GM13977 (cell line): ENCODE measurements at regions not wholly inside any gene's neighbourhood (a gene's known extent, or its start where the extent isn't known, plus 50 kb on each side); places are given as distances from the start of the nearest gene placed in this dataset.

Experiments
- DNase-seq: peaks from one replicate; pipeline ENCODE4 v3.0.0; 2012; ENCODE audit warnings: low spot score
- CTCF ChIP-seq: IDR thresholded peaks from 2 replicates; pipeline ENCODE4 v1.5.1; 2012; ENCODE audit warnings: mild to moderate bottlenecking, control low read depth; ENCODE audit not compliant: insufficient read depth; ENCODE audit errors: extremely low read depth, missing control alignments
- in situ Hi-C: fragments of 300-500 bp; cut with MboI; formaldehyde crosslinking; loops from one replicate; pipeline ENCODE4 v1.12.0; 2022; ENCODE audit warnings: low sequenced_read_pairs, low pct_unique_long_range_greater_than_20kb, mixed read lengths, inconsistent platforms; ENCODE audit not compliant: unreplicated experiment

- in situ Hi-C loops: no loop called here
- TF ChIP-seq CTCF: no peak
- DNase-seq: no peak
Observed at GRCh38 chr1:5495596-5496410, 496.4 kb downstream of the NPHP4 start.

GRCh38 chr1:5494518-5494917, 497.7 kb downstream of the NPHP4 start:
- in situ Hi-C loops: no loop called here
- no peak for DNase-seq
- no peak for TF ChIP-seq CTCF

GRCh38 chr1:5493851-5494311, 498.3 kb downstream of the NPHP4 start:
- no peak for TF ChIP-seq CTCF
- DNase-seq: no peak
- in situ Hi-C loops: no loop called here

- in situ Hi-C loops: no loop called here
- DNase-seq: no peak
- TF ChIP-seq CTCF: no peak
Observed at GRCh38 chr1:5493275-5493674, 498.9 kb downstream of the NPHP4 start.

GRCh38 chr1:5492846-5493245, 499.4 kb downstream of the NPHP4 start:
- in situ Hi-C loops: no loop called here
- TF ChIP-seq CTCF: no peak
- no peak for DNase-seq

GRCh38 chr1:5491207-5491904, 500.9 kb downstream of the NPHP4 start:
- DNase-seq: no peak
- in situ Hi-C loops: no loop called here
- no peak for TF ChIP-seq CTCF
